ENCODE measurements at regions not wholly inside any gene's neighbourhood (a gene's known extent, or its start where the extent isn't known, plus 50 kb on each side); places are given as distances from the start of the nearest gene placed in this dataset.

- H3K4me3 ChIP-seq (ENCODE audit: low read length in 2 of 2): no peak overlapping the region
- no peaks in the 10 kb centered on the region for H3K4me1 ChIP-seq (ENCODE audit: control insufficient read depth in 1 of 2, insufficient read depth in 2 of 2, low read length in 2 of 2)
- 62 to 73% methylated on average over 5 of the region's 5 CpGs for WGBS, 2 donors
- no peak for ATAC-seq (ENCODE audit: low FRiP score)
- H3K27ac ChIP-seq (ENCODE audit: low read depth in 1 of 2, low read length in 2 of 2): no peak overlapping the region
- H3K27me3 ChIP-seq (ENCODE audit: control insufficient read depth in 1 of 2, insufficient read depth in 2 of 2, low read length in 1 of 2): no peaks in the 10 kb centered on the region
- no peaks in the 10 kb centered on the region for H3K9me3 ChIP-seq (ENCODE audit: control insufficient read depth, low read length)
- intact Hi-C loops (cut with DNase I): no loop called here
- no peak for DNase-seq
- no peaks in the 10 kb centered on the region for H3K36me3 ChIP-seq (ENCODE audit: control insufficient read depth in 1 of 2, insufficient read depth in 2 of 2, low read length in 1 of 2)
These were observed 209.7 kb upstream of the ATP2B1 start for GRCh38 chr12:89918172-89918846.

- DNase-seq (no peak), ATAC-seq (ENCODE audit: low FRiP score) (no peak)
- no peaks in the 10 kb centered on the region for H3K27me3 ChIP-seq (ENCODE audit: control insufficient read depth in 1 of 2, insufficient read depth in 2 of 2, low read length in 1 of 2)
- WGBS, 2 donors: 90% methylated on average over 5 of the region's 5 CpGs
- no peak overlapping the region for H3K4me3 ChIP-seq (ENCODE audit: low read length in 2 of 2)
- no peaks in the 10 kb centered on the region for H3K4me1 ChIP-seq (ENCODE audit: control insufficient read depth in 1 of 2, insufficient read depth in 2 of 2, low read length in 2 of 2)
- H3K36me3 ChIP-seq (ENCODE audit: control insufficient read depth in 1 of 2, insufficient read depth in 2 of 2, low read length in 1 of 2): no peaks in the 10 kb centered on the region
- H3K27ac ChIP-seq (ENCODE audit: low read depth in 1 of 2, low read length in 2 of 2): no peak overlapping the region
- intact Hi-C loops (cut with DNase I): no loop called here
- H3K9me3 ChIP-seq (ENCODE audit: control insufficient read depth, low read length): peaks cover 1% of the 10 kb centered on the region
These were observed 201.1 kb upstream of the ATP2B1 start for GRCh38 chr12:89909753-89910152.

- no peaks in the 10 kb centered on the region for H3K36me3 ChIP-seq (ENCODE audit: control insufficient read depth in 1 of 2, insufficient read depth in 2 of 2, low read length in 1 of 2)
- WGBS, 2 donors: 48 to 51% methylated on average over 2 of the region's 2 CpGs
- no peaks in the 10 kb centered on the region for H3K27me3 ChIP-seq (ENCODE audit: control insufficient read depth in 1 of 2, insufficient read depth in 2 of 2, low read length in 1 of 2)
- H3K4me1 ChIP-seq (ENCODE audit: control insufficient read depth in 1 of 2, insufficient read depth in 2 of 2, low read length in 2 of 2): no peaks in the 10 kb centered on the region
- H3K27ac ChIP-seq (ENCODE audit: low read depth in 1 of 2, low read length in 2 of 2): no peak overlapping the region
- ATAC-seq (ENCODE audit: low FRiP score): no peak
- no peak for DNase-seq
- intact Hi-C loops (cut with DNase I): no loop called here
- H3K4me3 ChIP-seq (ENCODE audit: low read length in 2 of 2): no peak overlapping the region
- peaks cover 1% of the 10 kb centered on the region for H3K9me3 ChIP-seq (ENCODE audit: control insufficient read depth, low read length)
These were observed 199.0 kb upstream of the ATP2B1 start for GRCh38 chr12:89907659-89908058.

GRCh38 chr12:89906824-89907223, 198.2 kb upstream of the ATP2B1 start:
- H3K4me3 ChIP-seq (ENCODE audit: low read length in 2 of 2): no peak overlapping the region
- intact Hi-C loops (cut with DNase I): no loop called here
- H3K4me1 ChIP-seq (ENCODE audit: control insufficient read depth in 1 of 2, insufficient read depth in 2 of 2, low read length in 2 of 2): no peaks in the 10 kb centered on the region
- WGBS, 2 donors: 82 to 84% methylated on average over 4 of the region's 4 CpGs
- no peaks in the 10 kb centered on the region for H3K27me3 ChIP-seq (ENCODE audit: control insufficient read depth in 1 of 2, insufficient read depth in 2 of 2, low read length in 1 of 2)
- no peak overlapping the region for H3K27ac ChIP-seq (ENCODE audit: low read depth in 1 of 2, low read length in 2 of 2)
- H3K36me3 ChIP-seq (ENCODE audit: control insufficient read depth in 1 of 2, insufficient read depth in 2 of 2, low read length in 1 of 2): no peaks in the 10 kb centered on the region
- no peaks in the 10 kb centered on the region for H3K9me3 ChIP-seq (ENCODE audit: control insufficient read depth, low read length)
- DNase-seq: no peak
- no peak for ATAC-seq (ENCODE audit: low FRiP score)

GRCh38 chr12:89906178-89906577, 197.5 kb upstream of the ATP2B1 start:
- Histone ChIP-seq H3K27ac (ENCODE audit: low read depth in 1 of 2, low read length in 2 of 2) (no peak overlapping the region), H3K4me1 (ENCODE audit: control insufficient read depth in 1 of 2, insufficient read depth in 2 of 2, low read length in 2 of 2) (no peaks in the 10 kb centered on the region), H3K36me3 (ENCODE audit: control insufficient read depth in 1 of 2, insufficient read depth in 2 of 2, low read length in 1 of 2) (no peaks in the 10 kb centered on the region), H3K9me3 (ENCODE audit: control insufficient read depth, low read length) (no peaks in the 10 kb centered on the region), H3K27me3 (ENCODE audit: control insufficient read depth in 1 of 2, insufficient read depth in 2 of 2, low read length in 1 of 2) (no peaks in the 10 kb centered on the region), H3K4me3 (ENCODE audit: low read length in 2 of 2) (no peak overlapping the region)
- intact Hi-C loops (cut with DNase I): no loop called here
- DNase-seq (no peak), ATAC-seq (ENCODE audit: low FRiP score) (no peak)

- DNase-seq: no peak
- H3K4me3 ChIP-seq (ENCODE audit: low read length in 2 of 2): no peak overlapping the region
- no peaks in the 10 kb centered on the region for H3K4me1 ChIP-seq (ENCODE audit: control insufficient read depth in 1 of 2, insufficient read depth in 2 of 2, low read length in 2 of 2)
- no peak overlapping the region for H3K27ac ChIP-seq (ENCODE audit: low read depth in 1 of 2, low read length in 2 of 2)
- H3K36me3 ChIP-seq (ENCODE audit: control insufficient read depth in 1 of 2, insufficient read depth in 2 of 2, low read length in 1 of 2): no peaks in the 10 kb centered on the region
- intact Hi-C loops (cut with DNase I): no loop called here
- H3K27me3 ChIP-seq (ENCODE audit: control insufficient read depth in 1 of 2, insufficient read depth in 2 of 2, low read length in 1 of 2): no peaks in the 10 kb centered on the region
- no peaks in the 10 kb centered on the region for H3K9me3 ChIP-seq (ENCODE audit: control insufficient read depth, low read length)
- 0% methylated on average over 1 of the region's 1 CpG for WGBS, 2 donors
- no peak for ATAC-seq (ENCODE audit: low FRiP score)
These were observed 193.4 kb upstream of the ATP2B1 start for GRCh38 chr12:89901906-89902642.

- H3K36me3 ChIP-seq (ENCODE audit: control insufficient read depth in 1 of 2, insufficient read depth in 2 of 2, low read length in 1 of 2): no peaks in the 10 kb centered on the region
- 79 to 86% methylated on average over 2 of the region's 2 CpGs for WGBS, 2 donors
- no peak overlapping the region for H3K4me3 ChIP-seq (ENCODE audit: low read length in 2 of 2)
- DNase-seq (no peak), ATAC-seq (ENCODE audit: low FRiP score) (no peak)
- intact Hi-C loops (cut with DNase I): no loop called here
- H3K27me3 ChIP-seq (ENCODE audit: control insufficient read depth in 1 of 2, insufficient read depth in 2 of 2, low read length in 1 of 2): no peaks in the 10 kb centered on the region
- no peaks in the 10 kb centered on the region for H3K4me1 ChIP-seq (ENCODE audit: control insufficient read depth in 1 of 2, insufficient read depth in 2 of 2, low read length in 2 of 2)
- no peaks in the 10 kb centered on the region for H3K9me3 ChIP-seq (ENCODE audit: control insufficient read depth, low read length)
- no peak overlapping the region for H3K27ac ChIP-seq (ENCODE audit: low read depth in 1 of 2, low read length in 2 of 2)
These were observed 192.7 kb upstream of the ATP2B1 start for GRCh38 chr12:89901319-89901718.

GRCh38 chr12:89899651-89900050, 191.0 kb upstream of the ATP2B1 start:
- no peaks in the 10 kb centered on the region for H3K4me1 ChIP-seq (ENCODE audit: control insufficient read depth in 1 of 2, insufficient read depth in 2 of 2, low read length in 2 of 2)
- no peaks in the 10 kb centered on the region for H3K27me3 ChIP-seq (ENCODE audit: control insufficient read depth in 1 of 2, insufficient read depth in 2 of 2, low read length in 1 of 2)
- WGBS, 2 donors: 89 to 93% methylated on average over 2 of the region's 2 CpGs
- intact Hi-C loops (cut with DNase I): no loop called here
- no peaks in the 10 kb centered on the region for H3K36me3 ChIP-seq (ENCODE audit: control insufficient read depth in 1 of 2, insufficient read depth in 2 of 2, low read length in 1 of 2)
- no peak overlapping the region for H3K4me3 ChIP-seq (ENCODE audit: low read length in 2 of 2)
- H3K9me3 ChIP-seq (ENCODE audit: control insufficient read depth, low read length): no peaks in the 10 kb centered on the region
- DNase-seq (no peak), ATAC-seq (ENCODE audit: low FRiP score) (no peak)
- no peak overlapping the region for H3K27ac ChIP-seq (ENCODE audit: low read depth in 1 of 2, low read length in 2 of 2)

- Histone ChIP-seq H3K9me3 (ENCODE audit: control insufficient read depth, low read length) (no peaks in the 10 kb centered on the region), H3K27me3 (ENCODE audit: control insufficient read depth in 1 of 2, insufficient read depth in 2 of 2, low read length in 1 of 2) (no peaks in the 10 kb centered on the region), H3K36me3 (ENCODE audit: control insufficient read depth in 1 of 2, insufficient read depth in 2 of 2, low read length in 1 of 2) (no peaks in the 10 kb centered on the region), H3K27ac (ENCODE audit: low read depth in 1 of 2, low read length in 2 of 2) (no peak overlapping the region), H3K4me3 (ENCODE audit: low read length in 2 of 2) (no peak overlapping the region), H3K4me1 (ENCODE audit: control insufficient read depth in 1 of 2, insufficient read depth in 2 of 2, low read length in 2 of 2) (no peaks in the 10 kb centered on the region)
- DNase-seq (no peak), ATAC-seq (ENCODE audit: low FRiP score) (no peak)
- intact Hi-C loops (cut with DNase I): no loop called here
- 90 to 94% methylated on average over 2 of the region's 2 CpGs for WGBS, 2 donors
These were observed 187.0 kb upstream of the ATP2B1 start for GRCh38 chr12:89895591-89895990.
